HepG2 (cell line): ENCODE measurements at regions not wholly inside any gene's neighbourhood (a gene's known extent, or its start where the extent isn't known, plus 50 kb on each side); places are given as distances from the start of the nearest gene placed in this dataset.

Experiments used
- ATAC-seq: fragments of 200-7000 bp; cut with Tn5 transposase; 3 replicates; pipeline ENCODE4 v1.9.1; 2020; ENCODE audit warnings: mild to moderate bottlenecking, moderate library complexity
- BruUV-seq: library from RNA; stranded (reverse); fragments of 400-500 nt; replicated peaks from 2 replicates; lab custom pipeline; 2021; lab: Mats Ljungman, UMichigan
- CTCF ChIA-PET: fragments of 300-600 bp; formaldehyde crosslinking; extraction: SDS; loops from one replicate; lab custom pipeline; 2021; ENCODE audit warnings: low total read pairs, inconsistent platforms, low intra/inter-chr PET ratio; lab: Yijun Ruan, JAX
- POLR2A ChIA-PET: fragments of 350-600 bp; sonication (Branson Sonifier 250); formaldehyde crosslinking; loops from one replicate; lab custom pipeline; 2020; ENCODE audit warnings: antibody characterized with exemption, inconsistent platforms; lab: Yijun Ruan, JAX
- DNase-seq: peaks from one replicate; pipeline ENCODE4 v3.0.0-alpha.2; 2015; ENCODE audit warnings: low spot score
- FAIRE-seq: peaks from 3 replicates; lab custom pipeline; 2011; peaks lifted over from hg19 to GRCh38; lab: Jason Lieb, UNC
- H2AFZ ChIP-seq: one replicate; pipeline ENCODE4 v1.6.1; 2011; ENCODE audit warnings: low read length, inconsistent platforms
- H3K27ac ChIP-seq: fragments of 300-600 bp; 3 replicates; pipeline ENCODE4 v1.8.0; 2011; ENCODE audit warnings: mixed run types, mild to moderate bottlenecking, mixed read lengths, low read length, inconsistent platforms; ENCODE audit not compliant: insufficient read depth; ENCODE audit errors: extremely low read length
- H3K27me3 ChIP-seq, 2 experiments: fragments of 200-600 bp in 1 of 2; 2 replicates in 1 of 2; 3 replicates in 1 of 2; pipeline versions ENCODE4 v1.6.0 to v1.8.0; 2011; ENCODE audit warnings: low read length in 2 of 2, mild to moderate bottlenecking in 2 of 2, moderate library complexity in 2 of 2, inconsistent platforms in 1 of 2; ENCODE audit not compliant: insufficient read depth in 2 of 2, control insufficient read depth in 1 of 2
- H3K36me3 ChIP-seq, 2 experiments: fragments of 200-600 bp in 1 of 2; replicated peaks in 1 of 2; 2 replicates in 1 of 2; 3 replicates in 1 of 2; pipeline versions ENCODE4 v1.5.1 to v1.8.0; 2011; ENCODE audit warnings: low read length in 2 of 2, inconsistent platforms in 1 of 2; ENCODE audit not compliant: insufficient read depth in 2 of 2, control insufficient read depth in 1 of 2
- H3K4me1 ChIP-seq: 2 replicates; pipeline ENCODE4 v1.5.1; 2012; ENCODE audit warnings: low read length, inconsistent platforms; ENCODE audit not compliant: insufficient read depth
- H3K4me2 ChIP-seq: 2 replicates; pipeline ENCODE4 v1.6.0; 2011; ENCODE audit warnings: low read depth, low read length, inconsistent platforms
- H3K4me3 ChIP-seq, 3 experiments: fragments of 200-600 bp in 1 of 3; sonication (generic), shearing (Covaris generic) in 1 of 3; replicated peaks in 1 of 3; 2 replicates each; pipeline ENCODE4 v1.5.1; 2011 to 2016; ENCODE audit warnings: low read length in 3 of 3, inconsistent platforms in 2 of 3, low read depth in 2 of 3, mild to moderate bottlenecking in 2 of 3, control low read depth in 1 of 3, mixed read lengths in 1 of 3; ENCODE audit not compliant: insufficient read depth in 1 of 3
- H3K79me2 ChIP-seq: one replicate; pipeline ENCODE4 v1.6.1; 2011; ENCODE audit warnings: low read length, inconsistent platforms; ENCODE audit not compliant: insufficient read depth
- H3K9ac ChIP-seq: 2 replicates; pipeline ENCODE4 v1.6.0; 2011; ENCODE audit warnings: mild to moderate bottlenecking, low read depth, low read length, inconsistent platforms; ENCODE audit not compliant: insufficient read depth
- H3K9me3 ChIP-seq: 2 replicates; pipeline ENCODE4 v1.5.1; 2012; ENCODE audit warnings: mild to moderate bottlenecking, low read length
- H4K20me1 ChIP-seq: 2 replicates; pipeline ENCODE4 v1.6.0; 2011; ENCODE audit warnings: inconsistent platforms, mild to moderate bottlenecking, low read length, moderate library complexity; ENCODE audit not compliant: insufficient read depth
- BATF2 ChIP-seq: sonication (generic); formaldehyde crosslinking; IDR thresholded peaks from 2 replicates; pipeline ENCODE4 v1.8.0; 2022; ENCODE audit warnings: mild to moderate bottlenecking, missing genetic modification reagents, moderate library complexity
- CEBPB ChIP-seq: IDR thresholded peaks from 2 replicates; pipeline ENCODE4 v1.6.1; 2011; ENCODE audit warnings: low read depth, low read length, improper control_type of control experiment, borderline replicate concordance
- MIXL1 ChIP-seq: IDR thresholded peaks from 2 replicates; pipeline ENCODE4 v1.6.1; 2016
- SAFB2 ChIP-seq: sonication (generic); formaldehyde crosslinking; IDR thresholded peaks from 2 replicates; pipeline ENCODE4 v1.5.1; 2020; ENCODE audit warnings: missing genetic modification reagents, low read depth, mild to moderate bottlenecking, borderline replicate concordance
- ZFP91 ChIP-seq: sonication (generic); formaldehyde crosslinking; IDR thresholded peaks from 2 replicates; pipeline ENCODE4 v1.9.0; 2022; ENCODE audit warnings: missing genetic modification reagents, mild to moderate bottlenecking, borderline replicate concordance
- ZMYM3 ChIP-seq: sonication (generic); formaldehyde crosslinking; IDR thresholded peaks from 2 replicates; pipeline ENCODE4 v1.5.1; 2020; ENCODE audit warnings: mild to moderate bottlenecking, missing genetic modification reagents
- ZNF552 ChIP-seq: sonication (generic); formaldehyde crosslinking; IDR thresholded peaks from 2 replicates; pipeline ENCODE4 v1.9.0; 2022; ENCODE audit warnings: missing genetic modification reagents, mild to moderate bottlenecking, borderline replicate concordance
- WGBS: methylation state at CpG from one replicate; pipeline ENCODE4 v1.1.6; 2017; ENCODE audit warnings: low lambda C conversion rate; 5-methylcytosine and 5-hydroxymethylcytosine counted together
- in situ Hi-C: cut with HindIII; loops from 2 replicates; pipeline ENCODE4 v1.10.0; 2017; ENCODE audit warnings: low pct_unique_long_range_greater_than_20kb; ENCODE audit not compliant: extremely low pct_ligation_motif_present
- intact Hi-C: fragments of 100-400 bp; cut with micrococcal nuclease; formaldehyde crosslinking; loops from one replicate; pipeline ENCODE4 v1.10.0; 2022; ENCODE audit not compliant: unreplicated experiment

GRCh38 chr21:28215214-28215954, 777.3 kb downstream of the LTN1 start:
- in situ Hi-C loops, result no loop called here
- DNase-seq (no peak), FAIRE-seq (no peak), ATAC-seq (no peak)
- TF ChIP-seq ZFP91 (no peak), CEBPB (0 out of 2 replicates have a peak, but pooled peaks have one; percentile 29)
- no peaks in the 10 kb centered on the region for H3K36me3 ChIP-seq
- H3K4me2 ChIP-seq, result no peak overlapping the region
- WGBS, result 11% methylated on average over 5 of the region's 5 CpGs
- H3K9ac ChIP-seq, result no peak overlapping the region
- no peaks in the 10 kb centered on the region for H3K79me2 ChIP-seq
- CTCF ChIA-PET, result no interaction called here
- BruUV-seq, result no TSS peak
- H3K9me3 ChIP-seq, result peaks cover 76% of the 10 kb centered on the region
- no peak overlapping the region for H2AFZ ChIP-seq
- H3K27me3 ChIP-seq, result no peaks in the 10 kb centered on the region
- H3K4me3 ChIP-seq, result no peak overlapping the region
- POLR2A ChIA-PET, result no interaction called here
- intact Hi-C loops, result no loop called here
- H4K20me1 ChIP-seq, result no peaks in the 10 kb centered on the region
- H3K27ac ChIP-seq, result no peak overlapping the region
- no peaks in the 10 kb centered on the region for H3K4me1 ChIP-seq

GRCh38 chr21:28214786-28215185, 777.9 kb downstream of the LTN1 start:
- WGBS, result 38% methylated on average over 4 of the region's 4 CpGs
- Histone ChIP-seq H3K4me2 (no peak overlapping the region), H3K4me1 (no peaks in the 10 kb centered on the region), H3K27me3 (no peaks in the 10 kb centered on the region), H3K9me3 (peaks cover 76% of the 10 kb centered on the region), H3K9ac (no peak overlapping the region), H3K4me3 (no peak overlapping the region), H3K79me2 (no peaks in the 10 kb centered on the region), H3K36me3 (no peaks in the 10 kb centered on the region), H3K27ac (no peak overlapping the region), H4K20me1 (no peaks in the 10 kb centered on the region), H2AFZ (no peak overlapping the region)
- intact Hi-C loops, result no loop called here
- no TSS peak for BruUV-seq
- ATAC-seq (no peak), FAIRE-seq (no peak), DNase-seq (no peak)
- in situ Hi-C loops, result no loop called here
- TF ChIP-seq ZMYM3, result no peak
- no peak for TF ChIP-seq ZNF552
- TF ChIP-seq MIXL1 (CRISPR knock-in tag), result no peak
- TF ChIP-seq SAFB2 (CRISPR knock-in tag), result no peak
- TF ChIP-seq BATF2 (CRISPR knock-in tag), result no peak
- ChIA-PET POLR2A (no interaction called here), CTCF (no interaction called here)
